ENCODE measurements at regions not wholly inside any gene's neighbourhood (a gene's known extent, or its start where the extent isn't known, plus 50 kb on each side); places are given as distances from the start of the nearest gene placed in this dataset.
"Not testable (repeated sequence)": the region's sequence is repeated elsewhere in the genome, so short reads cannot be mapped to it uniquely, and the experiment has no call there.

GRCh38 chr16:13632504-13632903 lies 287.4 kb upstream of the ERCC4 start:
- DNase-seq = not testable (repeated sequence)

GRCh38 chr16:13633391-13633861 lies 286.5 kb upstream of the ERCC4 start:
- DNase-seq = no peak

- DNase-seq = no peak
These were observed 285.7 kb upstream of the ERCC4 start for GRCh38 chr16:13634253-13634652.

GRCh38 chr16:13634959-13635358 lies 285.0 kb upstream of the ERCC4 start:
- DNase-seq = no peak

- DNase-seq = no peak
These were observed 281.7 kb upstream of the ERCC4 start for GRCh38 chr16:13638218-13638617.

- no peak for DNase-seq
These were observed 276.5 kb upstream of the ERCC4 start for GRCh38 chr16:13643412-13643811.

- DNase-seq = no peak
These were observed 274.2 kb upstream of the ERCC4 start for GRCh38 chr16:13645601-13646245.

GRCh38 chr16:13660807-13661206 lies 259.1 kb upstream of the ERCC4 start:
- DNase-seq = no peak

GRCh38 chr16:13665876-13666275 lies 254.1 kb upstream of the ERCC4 start:
- DNase-seq = no peak

- DNase-seq = no peak
These were observed 247.8 kb upstream of the ERCC4 start for GRCh38 chr16:13672196-13672595.

- no peak for DNase-seq
These were observed 239.7 kb upstream of the ERCC4 start for GRCh38 chr16:13680021-13680889.

- DNase-seq = no peak
These were observed 235.0 kb upstream of the ERCC4 start for GRCh38 chr16:13684819-13685563.

- no peak for DNase-seq
These were observed 223.9 kb upstream of the ERCC4 start for GRCh38 chr16:13696017-13696416.

GRCh38 chr16:13697013-13697412 lies 222.9 kb upstream of the ERCC4 start:
- DNase-seq = no peak

GRCh38 chr16:13697568-13697967 lies 222.4 kb upstream of the ERCC4 start:
- DNase-seq = no peak

GRCh38 chr16:13702614-13703013 lies 217.3 kb upstream of the ERCC4 start:
- DNase-seq = no peak

- no peak for DNase-seq
These were observed 211.4 kb upstream of the ERCC4 start for GRCh38 chr16:13708347-13709120.

- DNase-seq = no peak
These were observed 201.2 kb upstream of the ERCC4 start for GRCh38 chr16:13718748-13719147.

GRCh38 chr16:13727943-13728342 lies 192.0 kb upstream of the ERCC4 start:
- no peak for DNase-seq

GRCh38 chr16:13733561-13733960 lies 186.4 kb upstream of the ERCC4 start:
- no peak for DNase-seq

- not testable (repeated sequence) for DNase-seq
These were observed 180.2 kb upstream of the ERCC4 start for GRCh38 chr16:13739621-13740373.

GRCh38 chr16:13742928-13743327 lies 177.0 kb upstream of the ERCC4 start:
- DNase-seq = no peak

Measured in CD4-positive, alpha-beta T cell treated with Interferon alpha-2 for 1 hour (primary cell).